B cell (primary cell): ENCODE measurements at regions not wholly inside any gene's neighbourhood (a gene's known extent, or its start where the extent isn't known, plus 50 kb on each side); places are given as distances from the start of the nearest gene placed in this dataset.

ENCODE experiments used
- CTCF ChIP-seq: fragments of 200-600 bp; IDR thresholded peaks from one replicate; pipeline ENCODE4 v1.8.0; 2022; ENCODE audit warnings: antibody characterized with exemption, mild to moderate bottlenecking
- EZH2 ChIP-seq: IDR thresholded peaks from 2 replicates; pipeline ENCODE4 v1.6.1; 2012; ENCODE audit warnings: borderline replicate concordance, low read depth, mild to moderate bottlenecking, moderate library complexity, low read length; ENCODE audit not compliant: insufficient read depth, poor library complexity, severe bottlenecking

GRCh38 chr6:23445157-23445710, 680.8 kb upstream of the NRSN1 start:
- TF ChIP-seq CTCF: no peak
- no peak for TF ChIP-seq EZH2
